Neuronal stem cell (in vitro differentiated cells): ENCODE measurements at regions not wholly inside any gene's neighbourhood (a gene's known extent, or its start where the extent isn't known, plus 50 kb on each side); places are given as distances from the start of the nearest gene placed in this dataset.

Experiments
- DNase-seq: peaks from one replicate; pipeline ENCODE4 v3.0.0-alpha.2; 2013; ENCODE audit warnings: low spot score
- H2AFZ ChIP-seq: one replicate; pipeline ENCODE4 v1.6.1; 2013; ENCODE audit warnings: mild to moderate bottlenecking, low read length, inconsistent platforms
- H2AK5ac ChIP-seq: 2 replicates; pipeline ENCODE4 v1.6.1; 2013; ENCODE audit warnings: low read depth, mild to moderate bottlenecking, inconsistent platforms, low read length, moderate library complexity, mixed read lengths
- H2BK120ac ChIP-seq: 2 replicates; pipeline ENCODE4 v1.6.1; 2013; ENCODE audit warnings: low read depth, mild to moderate bottlenecking, inconsistent platforms, low read length, moderate library complexity, mixed read lengths
- H2BK12ac ChIP-seq: one replicate; pipeline ENCODE4 v1.6.1; 2013; ENCODE audit warnings: low read length, inconsistent platforms
- H2BK15ac ChIP-seq: 2 replicates; pipeline ENCODE4 v1.6.1; 2013; ENCODE audit warnings: mild to moderate bottlenecking, low read length, inconsistent platforms, mixed read lengths
- H2BK5ac ChIP-seq: one replicate; pipeline ENCODE4 v1.6.1; 2013; ENCODE audit warnings: inconsistent platforms, mild to moderate bottlenecking, low read length, moderate library complexity
- H3K14ac ChIP-seq: one replicate; pipeline ENCODE4 v1.6.1; 2013; ENCODE audit warnings: low read length, inconsistent platforms
- H3K18ac ChIP-seq: 2 replicates; pipeline ENCODE4 v1.6.1; 2013; ENCODE audit warnings: low read length, inconsistent platforms
- H3K23ac ChIP-seq: 2 replicates; pipeline ENCODE4 v1.6.1; 2013; ENCODE audit warnings: low read depth, mild to moderate bottlenecking, mixed read lengths, low read length, inconsistent platforms; ENCODE audit not compliant: poor library complexity
- H3K27ac ChIP-seq: replicated peaks from 3 replicates; pipeline ENCODE4 v1.5.1; 2013; ENCODE audit warnings: low read length, inconsistent platforms
- H3K27me3 ChIP-seq, 3 experiments: 2 replicates each; pipeline ENCODE4 v1.6.1; 2013; ENCODE audit warnings: low read length in 3 of 3, mild to moderate bottlenecking in 2 of 3, inconsistent platforms in 1 of 3, low read depth in 1 of 3, mixed read lengths in 1 of 3, moderate library complexity in 1 of 3; ENCODE audit not compliant: control insufficient read depth in 3 of 3, insufficient read depth in 3 of 3
- H3K36me3 ChIP-seq, 2 donors: replicated peaks in 1 of 2; 2 replicates each; pipeline ENCODE4 v1.6.1; 2013; ENCODE audit warnings: low read length in 2 of 2; ENCODE audit not compliant: control insufficient read depth in 2 of 2, insufficient read depth in 2 of 2
- H3K4ac ChIP-seq: 2 replicates; pipeline ENCODE4 v1.6.1; 2013; ENCODE audit warnings: inconsistent platforms, mild to moderate bottlenecking, low read length, moderate library complexity
- H3K4me1 ChIP-seq, 2 donors: 1 replicate in 1 of 2; 2 replicates in 1 of 2; pipeline ENCODE4 v1.6.1; 2013; ENCODE audit warnings: low read length in 2 of 2, low read depth in 1 of 2; ENCODE audit not compliant: control insufficient read depth in 2 of 2, insufficient read depth in 1 of 2
- H3K4me2 ChIP-seq: one replicate; pipeline ENCODE4 v1.6.1; 2013; ENCODE audit warnings: mild to moderate bottlenecking, low read length, inconsistent platforms; ENCODE audit not compliant: insufficient read depth, poor library complexity, severe bottlenecking
- H3K4me3 ChIP-seq, 2 donors: 2 replicates each; pipeline ENCODE4 v1.5.1; 2013; ENCODE audit warnings: low read length in 2 of 2, mild to moderate bottlenecking in 2 of 2, inconsistent platforms in 1 of 2, moderate library complexity in 1 of 2
- H3K79me1 ChIP-seq: one replicate; pipeline ENCODE4 v1.6.1; 2013; ENCODE audit warnings: low read depth, mild to moderate bottlenecking, inconsistent platforms, low read length, moderate library complexity
- H3K9ac ChIP-seq: one replicate; pipeline ENCODE4 v1.6.1; 2013; ENCODE audit warnings: mild to moderate bottlenecking, low read depth, low read length, inconsistent platforms; ENCODE audit not compliant: poor library complexity
- H3K9me3 ChIP-seq, 2 donors: replicated peaks in 1 of 2; 2 replicates each; pipeline versions ENCODE3 to v1.6.1; 2013; ENCODE audit warnings: low read length in 2 of 2, mild to moderate bottlenecking in 2 of 2, inconsistent platforms in 1 of 2, low read depth in 1 of 2, mixed read lengths in 1 of 2, moderate library complexity in 1 of 2; ENCODE audit not compliant: control insufficient read depth in 2 of 2, insufficient read depth in 1 of 2
- H4K8ac ChIP-seq: one replicate; pipeline ENCODE4 v1.6.1; 2013; ENCODE audit warnings: low read depth, mild to moderate bottlenecking, inconsistent platforms, low read length, moderate library complexity
- H4K91ac ChIP-seq: one replicate; pipeline ENCODE4 v1.6.1; 2013; ENCODE audit warnings: low read length, low read depth, mild to moderate bottlenecking, inconsistent platforms; ENCODE audit not compliant: poor library complexity
- WGBS, 2 donors: extraction: QIAGEN DNeasy Blood & Tissue Kit; methylation state at CpG; one replicate each; pipeline ENCODE4 v1.1.7; 2013; ENCODE audit warnings: missing lambda C conversion rate in 2 of 2, mixed read lengths in 1 of 2; ENCODE audit not compliant: insufficient read length in 2 of 2, insufficient replicate concordance in 1 of 2; ENCODE audit errors: extremely low coverage in 2 of 2; 5-methylcytosine and 5-hydroxymethylcytosine counted together

- no peak overlapping the region for H3K27ac ChIP-seq
- peaks cover 0 to 2% of the 10 kb centered on the region in 2 donors for H3K9me3 ChIP-seq
- H3K9ac ChIP-seq, result no peak overlapping the region
- H2BK120ac ChIP-seq, result no peak overlapping the region
- DNase-seq, result no peak
- H3K23ac ChIP-seq, result no peak overlapping the region
- no peak overlapping the region for H4K91ac ChIP-seq
- no peak overlapping the region for H3K14ac ChIP-seq
- H2AK5ac ChIP-seq, result no peak overlapping the region
- H3K27me3 ChIP-seq, result no peaks in the 10 kb centered on the region
- no peak overlapping the region for H2BK5ac ChIP-seq
- no peak overlapping the region for H3K4me3 ChIP-seq
- no CpG with 5 or more reads among the region's 7 CpGs for WGBS, 2 donors
- H3K4me1 ChIP-seq, result no peaks in the 10 kb centered on the region
- no peak overlapping the region for H3K4me2 ChIP-seq
- H2AFZ ChIP-seq, result no peak overlapping the region
- no peak overlapping the region for H3K18ac ChIP-seq
- H2BK12ac ChIP-seq, result no peak overlapping the region
- no peaks in the 10 kb centered on the region for H3K36me3 ChIP-seq
- no peaks in the 10 kb centered on the region for H3K79me1 ChIP-seq
- H4K8ac ChIP-seq, result no peak overlapping the region
- no peak overlapping the region for H2BK15ac ChIP-seq
- no peak overlapping the region for H3K4ac ChIP-seq
These were observed 504.9 kb downstream of the FGF9 start for GRCh38 chr13:22175815-22176214.

- Histone ChIP-seq H2AFZ (no peak overlapping the region), H4K91ac (no peak overlapping the region), H3K4ac (no peak overlapping the region), H4K8ac (no peak overlapping the region), H3K4me2 (no peak overlapping the region), H3K23ac (no peak overlapping the region), H3K9ac (no peak overlapping the region), H3K14ac (no peak overlapping the region), H3K36me3 (no peaks in the 10 kb centered on the region), H2BK5ac (no peak overlapping the region), H3K4me3 (no peak overlapping the region), H2AK5ac (no peak overlapping the region), H3K9me3 (peaks cover 0 to 2% of the 10 kb centered on the region in 2 donors), H2BK120ac (no peak overlapping the region), H3K18ac (no peak overlapping the region), H2BK15ac (no peak overlapping the region), H3K27me3 (no peaks in the 10 kb centered on the region), H2BK12ac (no peak overlapping the region), H3K79me1 (no peaks in the 10 kb centered on the region), H3K4me1 (no peaks in the 10 kb centered on the region), H3K27ac (no peak overlapping the region)
- WGBS, 2 donors, result no CpG with 5 or more reads among the region's 4 CpGs
- no peak for DNase-seq
These were observed 506.2 kb downstream of the FGF9 start for GRCh38 chr13:22176968-22177520.

GRCh38 chr13:22178878-22179277 lies 508.0 kb downstream of the FGF9 start:
- no peak overlapping the region for H2BK15ac ChIP-seq
- H3K9me3 ChIP-seq, result peaks cover 0 to 2% of the 10 kb centered on the region in 2 donors
- no peak overlapping the region for H3K4ac ChIP-seq
- no peak overlapping the region for H3K4me2 ChIP-seq
- no peak overlapping the region for H3K4me3 ChIP-seq
- H4K91ac ChIP-seq, result no peak overlapping the region
- no peaks in the 10 kb centered on the region for H3K4me1 ChIP-seq
- no peaks in the 10 kb centered on the region for H3K36me3 ChIP-seq
- WGBS, 2 donors, result no CpG with 5 or more reads among the region's 2 CpGs
- H3K18ac ChIP-seq, result no peak overlapping the region
- no peak overlapping the region for H2BK12ac ChIP-seq
- no peak for DNase-seq
- H4K8ac ChIP-seq, result no peak overlapping the region
- no peak overlapping the region for H2AK5ac ChIP-seq
- no peak overlapping the region for H2BK5ac ChIP-seq
- H3K14ac ChIP-seq, result no peak overlapping the region
- no peak overlapping the region for H3K27ac ChIP-seq
- H3K9ac ChIP-seq, result no peak overlapping the region
- no peak overlapping the region for H2AFZ ChIP-seq
- H2BK120ac ChIP-seq, result no peak overlapping the region
- H3K79me1 ChIP-seq, result no peaks in the 10 kb centered on the region
- H3K27me3 ChIP-seq, result no peaks in the 10 kb centered on the region
- no peak overlapping the region for H3K23ac ChIP-seq

GRCh38 chr13:22187329-22187728 lies 516.5 kb downstream of the FGF9 start:
- Histone ChIP-seq H2AFZ (no peak overlapping the region), H3K9me3 (no peaks in the 10 kb centered on the region), H2BK15ac (no peak overlapping the region), H3K36me3 (no peaks in the 10 kb centered on the region), H3K14ac (no peak overlapping the region), H2BK12ac (no peak overlapping the region), H3K4me2 (no peak overlapping the region), H3K79me1 (no peaks in the 10 kb centered on the region), H2AK5ac (no peak overlapping the region), H3K27ac (no peak overlapping the region), H3K4ac (no peak overlapping the region), H4K91ac (no peak overlapping the region), H2BK5ac (no peak overlapping the region), H3K27me3 (no peaks in the 10 kb centered on the region), H3K18ac (no peak overlapping the region), H3K23ac (no peak overlapping the region), H3K4me1 (no peaks in the 10 kb centered on the region), H3K4me3 (no peak overlapping the region), H4K8ac (no peak overlapping the region), H3K9ac (no peak overlapping the region), H2BK120ac (no peak overlapping the region)
- WGBS, 2 donors, result no CpG with 5 or more reads among the region's 2 CpGs
- no peak for DNase-seq
